ENCODE measurements at regions not wholly inside any gene's neighbourhood (a gene's known extent, or its start where the extent isn't known, plus 50 kb on each side); places are given as distances from the start of the nearest gene placed in this dataset.

GRCh38 chr20:52425253-52425652 lies 233.7 kb upstream of the ZFP64 start (continued):
- no peak for TF ChIP-seq CHD7 (IDR thresholded peaks at IDR 0.05; ENCODE audit: insufficient replicate concordance, low read length)
- no peak for TF ChIP-seq HDAC2 (IDR thresholded peaks at IDR 0.05; ENCODE audit: borderline replicate concordance in 1 of 2, low read depth in 2 of 2, low read length in 2 of 2)
- no peak for TF ChIP-seq SIRT6 (IDR thresholded peaks at IDR 0.05; ENCODE audit: low read length)

Data from H1 (cell line).